ENCODE measurements at regions not wholly inside any gene's neighbourhood (a gene's known extent, or its start where the extent isn't known, plus 50 kb on each side); places are given as distances from the start of the nearest gene placed in this dataset.

DNA sequence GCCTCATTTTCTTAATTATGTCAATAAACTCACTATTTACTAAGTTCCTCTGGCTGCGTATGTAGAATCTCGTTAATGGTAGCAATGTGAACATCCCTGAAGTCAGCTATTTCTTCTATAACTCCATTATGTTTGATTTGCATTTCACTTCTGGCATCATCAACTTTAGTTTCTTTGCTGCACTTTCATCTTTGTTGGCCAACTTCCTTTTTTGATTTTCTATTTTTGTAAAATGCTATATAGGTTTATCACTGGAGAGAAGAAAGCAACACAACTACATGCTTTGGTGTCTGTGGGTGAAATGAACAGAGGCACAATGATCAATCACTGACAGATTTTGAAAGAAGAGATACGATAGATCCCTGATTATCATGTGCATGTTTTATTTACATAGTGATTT, 58.5 kb upstream of the ATF7IP start:
- H3K4me3 ChIP-seq (ENCODE audit: low read depth, low read length), result no peak overlapping the region
- no peak for DNase-seq (ENCODE audit: low read depth)
- TF ChIP-seq, protein P1, sequence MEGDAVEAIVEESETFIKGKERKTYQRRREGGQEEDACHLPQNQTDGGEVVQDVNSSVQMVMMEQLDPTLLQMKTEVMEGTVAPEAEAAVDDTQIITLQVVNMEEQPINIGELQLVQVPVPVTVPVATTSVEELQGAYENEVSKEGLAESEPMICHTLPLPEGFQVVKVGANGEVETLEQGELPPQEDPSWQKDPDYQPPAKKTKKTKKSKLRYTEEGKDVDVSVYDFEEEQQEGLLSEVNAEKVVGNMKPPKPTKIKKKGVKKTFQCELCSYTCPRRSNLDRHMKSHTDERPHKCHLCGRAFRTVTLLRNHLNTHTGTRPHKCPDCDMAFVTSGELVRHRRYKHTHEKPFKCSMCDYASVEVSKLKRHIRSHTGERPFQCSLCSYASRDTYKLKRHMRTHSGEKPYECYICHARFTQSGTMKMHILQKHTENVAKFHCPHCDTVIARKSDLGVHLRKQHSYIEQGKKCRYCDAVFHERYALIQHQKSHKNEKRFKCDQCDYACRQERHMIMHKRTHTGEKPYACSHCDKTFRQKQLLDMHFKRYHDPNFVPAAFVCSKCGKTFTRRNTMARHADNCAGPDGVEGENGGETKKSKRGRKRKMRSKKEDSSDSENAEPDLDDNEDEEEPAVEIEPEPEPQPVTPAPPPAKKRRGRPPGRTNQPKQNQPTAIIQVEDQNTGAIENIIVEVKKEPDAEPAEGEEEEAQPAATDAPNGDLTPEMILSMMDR (conservative IDR thresholded peaks at IDR 0.05; ENCODE audit: low read depth, low read length), result no peak

DNA sequence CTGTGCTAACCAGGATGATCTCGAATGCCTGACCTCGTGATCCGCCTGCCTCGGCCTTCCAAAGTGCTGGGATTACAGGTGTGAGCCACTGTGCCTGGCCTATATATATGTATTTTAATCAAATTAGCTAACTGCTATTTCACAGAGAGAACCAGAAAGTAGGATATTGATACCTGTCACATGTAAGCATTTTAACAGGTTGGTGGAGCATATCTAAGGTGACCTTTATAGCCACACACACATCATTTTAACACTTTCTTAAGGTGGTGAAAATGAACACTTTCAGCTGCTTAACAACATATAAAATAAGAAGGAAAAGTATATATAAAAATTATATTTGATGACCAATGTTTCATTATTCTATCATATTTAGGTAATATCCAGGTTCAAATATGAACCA, 57.0 kb upstream of the ATF7IP start:
- no peak overlapping the region for H3K4me3 ChIP-seq (ENCODE audit: low read depth, low read length)
- TF ChIP-seq, protein P1 (conservative IDR thresholded peaks at IDR 0.05; ENCODE audit: low read depth, low read length), result no peak
- no peak for DNase-seq (ENCODE audit: low read depth)

DNA sequence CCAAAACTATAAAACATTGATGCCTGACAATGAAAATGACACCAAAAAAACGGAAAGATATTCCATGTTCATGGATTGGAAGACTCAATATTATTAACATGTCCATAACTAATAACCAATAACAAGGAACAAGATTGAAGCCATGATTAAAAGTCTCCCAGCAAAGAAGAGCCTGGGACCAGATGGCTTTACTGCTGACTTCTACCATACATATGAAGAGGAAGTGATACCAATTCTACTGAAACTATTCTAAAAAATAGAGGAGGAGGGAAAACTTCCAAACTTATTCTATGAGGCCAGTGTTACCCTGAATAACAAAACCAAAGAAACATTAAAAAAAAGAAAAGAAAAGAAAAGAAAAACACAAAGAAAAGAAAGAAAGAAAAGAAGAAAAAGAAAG, 54.6 kb upstream of the ATF7IP start:
- DNase-seq (ENCODE audit: low read depth), result no peak
- H3K4me3 ChIP-seq (ENCODE audit: low read depth, low read length), result no peak overlapping the region
- TF ChIP-seq, protein P1 (conservative IDR thresholded peaks at IDR 0.05; ENCODE audit: low read depth, low read length), result no peak

GRCh38 chr12:14313379-14314138, 51.9 kb upstream of the ATF7IP start:
- DNase-seq (ENCODE audit: low read depth), result no peak
- H3K4me3 ChIP-seq (ENCODE audit: low read depth, low read length), result no peak overlapping the region
- TF ChIP-seq, protein P1 (conservative IDR thresholded peaks at IDR 0.05; ENCODE audit: low read depth, low read length), result no peak

DNA sequence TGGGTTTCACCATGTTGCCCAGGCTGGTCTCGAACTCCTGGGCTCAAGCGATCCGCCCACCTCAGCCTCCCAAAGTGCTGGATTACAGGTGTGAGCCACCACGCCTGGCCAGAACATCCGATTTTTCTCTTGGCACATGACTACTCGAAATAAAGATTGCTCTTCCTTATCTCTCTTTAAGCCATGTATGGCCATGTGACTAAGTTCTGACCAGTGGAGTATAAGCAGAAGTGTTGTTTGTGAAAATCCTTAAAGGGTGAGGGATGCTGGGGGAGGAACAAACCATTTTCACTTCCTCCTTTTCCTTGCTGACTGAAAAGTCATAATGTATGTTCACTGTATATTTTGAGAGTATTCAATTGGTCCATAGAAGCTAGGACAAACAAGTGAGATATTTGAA, 50.7 kb upstream of the ATF7IP start:
- DNase-seq (ENCODE audit: low read depth), result no peak
- TF ChIP-seq, protein P1 (conservative IDR thresholded peaks at IDR 0.05; ENCODE audit: low read depth, low read length), result no peak
- H3K4me3 ChIP-seq (ENCODE audit: low read depth, low read length), result no peak overlapping the region

- TF ChIP-seq, protein P1 (conservative IDR thresholded peaks at IDR 0.05; ENCODE audit: low read depth, low read length), result no peak
- no peak overlapping the region for H3K4me3 ChIP-seq (ENCODE audit: low read depth, low read length)
- DNase-seq (ENCODE audit: low read depth), result no peak
These were observed 50.0 kb upstream of the ATF7IP start for GRCh38 chr12:14315501-14315900.
